K562 (cell line): ENCODE measurements at regions not wholly inside any gene's neighbourhood (a gene's known extent, or its start where the extent isn't known, plus 50 kb on each side); places are given as distances from the start of the nearest gene placed in this dataset.

ENCODE experiments used
- ATAC-seq: fragments of 200-7000 bp; cut with Tn5 transposase; 3 replicates; pipeline ENCODE4 v1.9.1; 2020; ENCODE audit warnings: moderate library complexity
- BruUV-seq: library from RNA; stranded (reverse); fragments of 400-500 nt; replicated peaks from 2 replicates; lab custom pipeline; 2021; lab: Mats Ljungman, UMichigan
- CTCF ChIA-PET: fragments of 300-600 bp; formaldehyde crosslinking; extraction: SDS; loops from one replicate; lab custom pipeline; 2021; ENCODE audit warnings: low intra/inter-chr PET ratio; lab: Yijun Ruan, JAX
- POLR2A ChIA-PET: fragments of 300-600, 350-650 bp; sonication (Branson Sonifier 250); formaldehyde crosslinking; extraction: SDS; loops from one replicate; lab custom pipeline; 2021; ENCODE audit warnings: antibody characterized with exemption, inconsistent platforms; lab: Yijun Ruan, JAX
- DNase-seq, 4 experiments: peaks; one replicate each; pipeline versions ENCODE4 v3.0.0 to v3.0.0-alpha.2; 2011 to 2018; ENCODE audit warnings: low spot score in 3 of 4, mixed read lengths in 3 of 4; ENCODE audit errors: extremely low read depth in 1 of 4
- FAIRE-seq: peaks from 2 replicates; lab custom pipeline; 2011; peaks lifted over from hg19 to GRCh38; lab: Jason Lieb, UNC
- H2AFZ ChIP-seq: 2 replicates; pipeline ENCODE4 v1.6.0; 2011; ENCODE audit warnings: low read depth, low read length, control low read depth, inconsistent platforms
- H3K27ac ChIP-seq: fragments of 200-600 bp; 3 replicates; pipeline ENCODE4 v1.8.0; 2011; ENCODE audit warnings: low read depth, mild to moderate bottlenecking, control low read depth, inconsistent platforms, low read length, moderate library complexity, mixed read lengths; ENCODE audit errors: extremely low read depth
- H3K27me3 ChIP-seq, 2 experiments: fragments of 300-600 bp in 1 of 2; 2 replicates in 1 of 2; 3 replicates in 1 of 2; pipeline versions ENCODE4 v1.6.0 to v1.8.0; 2011; ENCODE audit warnings: inconsistent platforms in 2 of 2, low read length in 2 of 2, mild to moderate bottlenecking in 1 of 2, mixed read lengths in 1 of 2, moderate library complexity in 1 of 2; ENCODE audit not compliant: control insufficient read depth in 2 of 2, insufficient read depth in 2 of 2
- H3K36me3 ChIP-seq: fragments of 300-600 bp; 3 replicates; pipeline ENCODE4 v1.8.0; 2011; ENCODE audit warnings: mild to moderate bottlenecking, low read length, inconsistent platforms; ENCODE audit not compliant: control insufficient read depth, insufficient read depth
- H3K4me1 ChIP-seq, 2 experiments: fragments of 200-600 bp in 1 of 2; replicated peaks in 1 of 2; 2 replicates in 1 of 2; 3 replicates in 1 of 2; pipeline versions ENCODE4 v1.5.1 to v1.8.0; 2011; ENCODE audit warnings: inconsistent platforms in 2 of 2, low read length in 2 of 2, mild to moderate bottlenecking in 1 of 2, mixed read lengths in 1 of 2, moderate library complexity in 1 of 2; ENCODE audit not compliant: control insufficient read depth in 2 of 2, insufficient read depth in 2 of 2
- H3K4me2 ChIP-seq: 2 replicates; pipeline ENCODE4 v1.6.1; 2011; ENCODE audit warnings: low read length, control low read depth, inconsistent platforms, mixed read lengths; ENCODE audit not compliant: insufficient read depth
- H3K4me3 ChIP-seq: fragments of 200-600 bp; sonication (generic), shearing (Covaris generic); 2 replicates; pipeline ENCODE4 v1.5.1; 2016; ENCODE audit warnings: control low read depth, inconsistent platforms
- H3K79me2 ChIP-seq: fragments of 200-600 bp; 3 replicates; pipeline ENCODE4 v1.8.0; 2011; ENCODE audit warnings: low read length, inconsistent platforms; ENCODE audit not compliant: control insufficient read depth, insufficient read depth
- H3K9ac ChIP-seq, 2 experiments: 2 replicates each; pipeline versions ENCODE4 v1.6.0 to v1.6.1; 2011; ENCODE audit warnings: low read depth in 2 of 2, low read length in 2 of 2, control low read depth in 1 of 2, inconsistent platforms in 1 of 2, mild to moderate bottlenecking in 1 of 2, mixed read lengths in 1 of 2; ENCODE audit not compliant: insufficient read depth in 1 of 2
- H3K9me1 ChIP-seq: one replicate; pipeline ENCODE4 v1.6.0; 2011; ENCODE audit warnings: inconsistent platforms, mild to moderate bottlenecking, low read length, moderate library complexity; ENCODE audit not compliant: control insufficient read depth, insufficient read depth
- H3K9me3 ChIP-seq: replicated peaks from 2 replicates; pipeline ENCODE4 v1.5.1; 2011; ENCODE audit warnings: low read depth, low read length, inconsistent platforms; ENCODE audit not compliant: control insufficient read depth, insufficient read depth
- H4K20me1 ChIP-seq: replicated peaks from 2 replicates; pipeline ENCODE4 v1.6.1; 2011; ENCODE audit warnings: low read length, inconsistent platforms, mixed read lengths; ENCODE audit not compliant: control insufficient read depth, insufficient read depth
- CBFA2T2 ChIP-seq: fragments of 450-650 bp; conservative IDR thresholded peaks from 2 replicates; pipeline ENCODE4 v1.6.1; 2017; ENCODE audit warnings: mild to moderate bottlenecking
- CTBP1 ChIP-seq: fragments of 450-650 bp; IDR thresholded peaks from 2 replicates; pipeline ENCODE4 v1.6.1; 2016; ENCODE audit warnings: borderline replicate concordance
- ELF4 ChIP-seq: fragments of 450-650 bp; formaldehyde crosslinking; IDR thresholded peaks from 2 replicates; pipeline ENCODE4 v1.4.0; 2022; ENCODE audit warnings: missing genetic modification characterization
- ETV5 ChIP-seq: sonication (generic); formaldehyde crosslinking; IDR thresholded peaks from 2 replicates; pipeline ENCODE4 v1.4.0; 2020; ENCODE audit warnings: low read depth, mild to moderate bottlenecking, missing genetic modification reagents
- FUS ChIP-seq: fragments of 200-400 bp; formaldehyde crosslinking; optimal IDR thresholded peaks from 2 replicates; pipeline ENCODE3; 2017; ENCODE audit warnings: low read depth, low read length
- HDGF ChIP-seq: fragments of 450-650 bp; IDR thresholded peaks from 2 replicates; pipeline ENCODE4 v1.6.1; 2016
- KDM5B ChIP-seq: fragments of 200-600 bp; sonication (generic); IDR thresholded peaks from 2 replicates; pipeline ENCODE4 v1.6.1; 2012; ENCODE audit warnings: low read depth, mild to moderate bottlenecking, moderate library complexity, low read length, control low read depth, inconsistent platforms; ENCODE audit not compliant: insufficient replicate concordance
- MTA1 ChIP-seq: fragments of 450-650 bp; IDR thresholded peaks from 2 replicates; pipeline ENCODE4 v1.6.1; 2017; ENCODE audit warnings: borderline replicate concordance
- RBBP5 ChIP-seq: fragments of 200-600 bp; sonication (generic); IDR thresholded peaks from 2 replicates; pipeline ENCODE4 v1.6.1; 2012; ENCODE audit warnings: borderline replicate concordance, mild to moderate bottlenecking, low read length, control low read depth, inconsistent platforms; ENCODE audit not compliant: insufficient read depth, poor library complexity, severe bottlenecking
- SETDB1 ChIP-seq: IDR thresholded peaks from one replicate; pipeline ENCODE4 v1.6.1; 2012; ENCODE audit warnings: low read length, control low read depth, inconsistent platforms
- SRSF1 ChIP-seq: fragments of 200-400 bp; formaldehyde crosslinking; IDR thresholded peaks from 2 replicates; pipeline ENCODE4 v1.6.1; 2017; ENCODE audit warnings: mild to moderate bottlenecking, low read depth, low read length, moderate library complexity
- SRSF9 ChIP-seq: fragments of 200-400 bp; formaldehyde crosslinking; IDR thresholded peaks from 2 replicates; pipeline ENCODE4 v1.6.1; 2017; ENCODE audit warnings: low read depth, low read length, borderline replicate concordance
- XRCC4 ChIP-seq: IDR thresholded peaks from one replicate; pipeline ENCODE4 v1.6.1; 2011; ENCODE audit not compliant: insufficient read depth, insufficient read length; ENCODE audit errors: extremely low read depth
- XRCC5 ChIP-seq: fragments of 200-400 bp; formaldehyde crosslinking; IDR thresholded peaks from 2 replicates; pipeline ENCODE4 v1.6.1; 2017; ENCODE audit warnings: low read depth, mild to moderate bottlenecking, low read length
- ZNF398 ChIP-seq: fragments of 250-450 bp; sonication (Bioruptor Pico); IDR thresholded peaks from 2 replicates; pipeline ENCODE4 v1.8.0; 2021; ENCODE audit warnings: moderate library complexity, mild to moderate bottlenecking, inconsistent platforms
- ZNF764 ChIP-seq: fragments of 250-450 bp; sonication (Bioruptor Pico); IDR thresholded peaks from 2 replicates; pipeline ENCODE4 v1.4.0; 2020; ENCODE audit warnings: low read depth, mild to moderate bottlenecking, moderate library complexity
- ZNF77 ChIP-seq: fragments of 250-450 bp; sonication (Bioruptor Pico); IDR thresholded peaks from 2 replicates; pipeline ENCODE4 v1.5.0; 2020
- whole genome bisulfite sequencing: fragments of 100-300 bp; shearing (Covaris generic); methylation state at CpG from one replicate; pipeline ENCODE4 v1.1.6; 2016; ENCODE audit warnings: low coverage, mixed read lengths; ENCODE audit not compliant: insufficient coverage; ENCODE audit errors: missing lambda C conversion rate; 5-methylcytosine and 5-hydroxymethylcytosine counted together
- in situ Hi-C: fragments of 300-500 bp; cut with MboI; formaldehyde crosslinking; loops from 4 replicates; pipeline ENCODE4 v1.15.0; 2018; ENCODE audit warnings: inconsistent platforms, mixed read lengths
- intact Hi-C: fragments of 100-400 bp; cut with micrococcal nuclease; formaldehyde crosslinking; loops from 2 replicates; pipeline ENCODE4 v1.14.2; 2022

- no peak for ATAC-seq
- DNase-seq, result no peak
- Histone ChIP-seq H3K9ac (no peak overlapping the region), H4K20me1 (no peaks in the 10 kb centered on the region), H3K9me1 (no peaks in the 10 kb centered on the region), H3K27me3 (no peaks in the 10 kb centered on the region), H3K4me3 (no peak overlapping the region), H3K9me3 (no peaks in the 10 kb centered on the region), H3K79me2 (no peaks in the 10 kb centered on the region), H3K27ac (no peak overlapping the region), H3K36me3 (no peaks in the 10 kb centered on the region), H3K4me1 (no peaks in the 10 kb centered on the region), H2AFZ (no peak overlapping the region), H3K4me2 (no peak overlapping the region)
- intact Hi-C loops, result no loop called here
- ChIA-PET CTCF (no interaction called here), POLR2A (no interaction called here)
- 6% methylated on average over 2 of the region's 2 CpGs for WGBS
- in situ Hi-C loops, result no loop called here
- TF ChIP-seq KDM5B (no peak), ZNF764 (no peak), FUS (no peak)
- BruUV-seq, result no TSS peak
- FAIRE-seq, result no peak
These were observed 176.8 kb downstream of the ISL1 start for GRCh38 chr5:51559921-51560658.

- Histone ChIP-seq H3K9ac (no peak overlapping the region), H3K4me1 (no peaks in the 10 kb centered on the region), H3K9me3 (no peaks in the 10 kb centered on the region), H4K20me1 (no peaks in the 10 kb centered on the region), H3K36me3 (no peaks in the 10 kb centered on the region), H3K27ac (no peak overlapping the region), H3K27me3 (no peaks in the 10 kb centered on the region), H3K4me2 (no peak overlapping the region), H3K79me2 (no peaks in the 10 kb centered on the region), H2AFZ (no peak overlapping the region), H3K9me1 (no peaks in the 10 kb centered on the region), H3K4me3 (no peak overlapping the region)
- ChIA-PET POLR2A (no interaction called here), CTCF (no interaction called here)
- FAIRE-seq (no peak), ATAC-seq (no peak), DNase-seq (no peak)
- in situ Hi-C loops, result no loop called here
- intact Hi-C loops, result no loop called here
- WGBS, result 0% methylated on average over 1 of the region's 1 CpG
- no TSS peak for BruUV-seq
- TF ChIP-seq ETV5 (no peak), HDGF (no peak), SRSF1 (no peak), CTBP1 (no peak), ELF4 (CRISPR knock-in tag) (no peak), RBBP5 (no peak), CBFA2T2 (no peak), MTA1 (no peak), XRCC5 (no peak), SETDB1 (no peak), SRSF9 (no peak), ZNF398 (CRISPR knock-in tag) (no peak), ZNF77 (CRISPR knock-in tag) (no peak), XRCC4 (no peak)
These were observed 183.7 kb downstream of the ISL1 start for GRCh38 chr5:51566953-51567352.
